Gastrocnemius medialis (tissue), 4 donors: ENCODE measurements at regions not wholly inside any gene's neighbourhood (a gene's known extent, or its start where the extent isn't known, plus 50 kb on each side); places are given as distances from the start of the nearest gene placed in this dataset.

ENCODE experiments used
- CTCF ChIP-seq, 5 experiments: fragments of 450-650 bp in 3 of 5; fragments of 200-600 bp in 2 of 5; sonication (generic) in 2 of 5; IDR thresholded peaks in 4 of 5; conservative IDR thresholded peaks in 1 of 5; 1 replicate in 4 of 5; 2 replicates in 1 of 5; pipeline ENCODE4 v1.5.1; 2016 to 2019; ENCODE audit warnings: antibody characterized with exemption in 5 of 5, mild to moderate bottlenecking in 3 of 5, moderate library complexity in 3 of 5
- POLR2A ChIP-seq, 2 donors: fragments of 450-650 bp; IDR thresholded peaks; one replicate each; pipeline ENCODE4 v1.6.1; 2017; ENCODE audit warnings: antibody characterized with exemption in 2 of 2, mild to moderate bottlenecking in 2 of 2, moderate library complexity in 2 of 2

GRCh38 chr10:21304198-21304597 lies 221.3 kb downstream of the SKIDA1 start:
- TF ChIP-seq CTCF (IDR thresholded peaks at IDR 0.05 in 4 of 5, conservative IDR thresholded peaks at IDR 0.05 in 1 of 5) (no peak), POLR2A (IDR thresholded peaks at IDR 0.05) (no peak)
